ENCODE measurements at regions not wholly inside any gene's neighbourhood (a gene's known extent, or its start where the extent isn't known, plus 50 kb on each side); places are given as distances from the start of the nearest gene placed in this dataset.

- TF ChIP-seq ZNF462 (CRISPR knock-in tag; IDR thresholded peaks at IDR 0.05) (no peak), EZH2phosphoT487 (IDR thresholded peaks at IDR 0.05; ENCODE audit: unreplicated experiment) (no peak), CTCF (conservative IDR thresholded peaks at IDR 0.05; ENCODE audit: low read depth in 2 of 2) (peak; percentile 39 to 58; a peak in 3 of 4 replicates), EZH2 (IDR thresholded peaks at IDR 0.05; ENCODE audit: low read depth, unreplicated experiment) (no peak), ZNF114 (CRISPR knock-in tag; IDR thresholded peaks at IDR 0.05) (no peak), REST (IDR thresholded peaks at IDR 0.05; ENCODE audit: unreplicated experiment) (no peak), STAT1 (IDR thresholded peaks at IDR 0.05; ENCODE audit: unreplicated experiment) (no peak), CREB1 (CRISPR knock-in tag; IDR thresholded peaks at IDR 0.05; ENCODE audit: low read depth) (no peak)
Measured at GRCh38 chr2:156192468-156192867, 140.1 kb downstream of the NR4A2 start.

Measured in GM23338 (cell line).